ENCODE measurements at regions not wholly inside any gene's neighbourhood (a gene's known extent, or its start where the extent isn't known, plus 50 kb on each side); places are given as distances from the start of the nearest gene placed in this dataset.

- TF ChIP-seq FOXP2 (optimal IDR thresholded peaks at IDR 0.05; ENCODE audit: control extremely low read depth, extremely low read length, insufficient read depth) (no peak), POLR2AphosphoS5 (IDR thresholded peaks at IDR 0.05; ENCODE audit: borderline replicate concordance, low read depth, low read length) (no peak), EZH2 (IDR thresholded peaks at IDR 0.05) (no peak)
- no peaks in the 10 kb centered on the region for H3K36me3 ChIP-seq (ENCODE audit: insufficient read depth, low read length)
- no peak for DNase-seq (ENCODE audit: low read depth, low spot score)
Observed at GRCh38 chr2:64390586-64390985, 63.4 kb upstream of the LGALSL start.

GRCh38 chr2:64391424-64391823 is 62.5 kb upstream of the LGALSL start:
- Histone ChIP-seq H3K27ac (no peak overlapping the region), H3K9me3 (ENCODE audit: low read depth, low read length) (no peaks in the 10 kb centered on the region), H3K36me3 (ENCODE audit: insufficient read depth, low read length) (no peaks in the 10 kb centered on the region), H3K4me3 (no peak overlapping the region), H3K9ac (ENCODE audit: insufficient read length) (no peak overlapping the region)
- TF ChIP-seq POLR2AphosphoS5 (IDR thresholded peaks at IDR 0.05; ENCODE audit: borderline replicate concordance, low read depth, low read length) (no peak), EZH2 (IDR thresholded peaks at IDR 0.05) (no peak), FOXP2 (optimal IDR thresholded peaks at IDR 0.05; ENCODE audit: control extremely low read depth, extremely low read length, insufficient read depth) (no peak)
- DNase-seq (ENCODE audit: low read depth, low spot score) = no peak

More at GRCh38 chr2:64390586-64390985, 63.4 kb upstream of the LGALSL start:
- Histone ChIP-seq H3K4me3 (no peak overlapping the region), H3K9ac (ENCODE audit: insufficient read length) (no peak overlapping the region), H3K9me3 (ENCODE audit: low read depth, low read length) (no peaks in the 10 kb centered on the region), H3K27ac (no peak overlapping the region)

- no peak overlapping the region for H3K9ac ChIP-seq (ENCODE audit: insufficient read length)
- no peaks in the 10 kb centered on the region for H3K9me3 ChIP-seq (ENCODE audit: low read depth, low read length)
- no peak overlapping the region for H3K4me3 ChIP-seq
- no peak for TF ChIP-seq EZH2 (IDR thresholded peaks at IDR 0.05)
- no peak for TF ChIP-seq POLR2AphosphoS5 (IDR thresholded peaks at IDR 0.05; ENCODE audit: borderline replicate concordance, low read depth, low read length)
- no peak for TF ChIP-seq FOXP2 (optimal IDR thresholded peaks at IDR 0.05; ENCODE audit: control extremely low read depth, extremely low read length, insufficient read depth)
- H3K27ac ChIP-seq = no peak overlapping the region
- no peak for DNase-seq (ENCODE audit: low read depth, low spot score)
- no peaks in the 10 kb centered on the region for H3K36me3 ChIP-seq (ENCODE audit: insufficient read depth, low read length)
Observed at GRCh38 chr2:64391940-64392339, 62.0 kb upstream of the LGALSL start.

- Histone ChIP-seq H3K36me3 (ENCODE audit: insufficient read depth, low read length) (no peaks in the 10 kb centered on the region), H3K27ac (no peak overlapping the region), H3K9me3 (ENCODE audit: low read depth, low read length) (no peaks in the 10 kb centered on the region), H3K4me3 (no peak overlapping the region), H3K9ac (ENCODE audit: insufficient read length) (no peak overlapping the region)
- TF ChIP-seq EZH2 (IDR thresholded peaks at IDR 0.05) = no peak
- TF ChIP-seq POLR2AphosphoS5 (IDR thresholded peaks at IDR 0.05; ENCODE audit: borderline replicate concordance, low read depth, low read length) = no peak
- TF ChIP-seq FOXP2 (optimal IDR thresholded peaks at IDR 0.05; ENCODE audit: control extremely low read depth, extremely low read length, insufficient read depth) = no peak
- DNase-seq (ENCODE audit: low read depth, low spot score) = no peak
Observed at GRCh38 chr2:64392529-64392928, 61.4 kb upstream of the LGALSL start.

- DNase-seq (ENCODE audit: low read depth, low spot score) = no peak
- H3K9me3 ChIP-seq (ENCODE audit: low read depth, low read length) = no peaks in the 10 kb centered on the region
- H3K36me3 ChIP-seq (ENCODE audit: insufficient read depth, low read length) = no peaks in the 10 kb centered on the region
- no peak overlapping the region for H3K9ac ChIP-seq (ENCODE audit: insufficient read length)
- TF ChIP-seq FOXP2 (optimal IDR thresholded peaks at IDR 0.05; ENCODE audit: control extremely low read depth, extremely low read length, insufficient read depth) (no peak), POLR2AphosphoS5 (IDR thresholded peaks at IDR 0.05; ENCODE audit: borderline replicate concordance, low read depth, low read length) (no peak)
- no peak overlapping the region for H3K27ac ChIP-seq
- no peak overlapping the region for H3K4me3 ChIP-seq
Observed at GRCh38 chr2:64393383-64394010, 60.5 kb upstream of the LGALSL start.

- H3K36me3 ChIP-seq (ENCODE audit: insufficient read depth, low read length) = no peaks in the 10 kb centered on the region
- no peak overlapping the region for H3K27ac ChIP-seq
- no peak for TF ChIP-seq FOXP2 (optimal IDR thresholded peaks at IDR 0.05; ENCODE audit: control extremely low read depth, extremely low read length, insufficient read depth)
- no peak for TF ChIP-seq EZH2 (IDR thresholded peaks at IDR 0.05)
- TF ChIP-seq POLR2AphosphoS5 (IDR thresholded peaks at IDR 0.05; ENCODE audit: borderline replicate concordance, low read depth, low read length) = no peak
- no peak overlapping the region for H3K4me3 ChIP-seq
- H3K9ac ChIP-seq (ENCODE audit: insufficient read length) = no peak overlapping the region
- H3K9me3 ChIP-seq (ENCODE audit: low read depth, low read length) = no peaks in the 10 kb centered on the region
- no peak for DNase-seq (ENCODE audit: low read depth, low spot score)
Observed at GRCh38 chr2:64394153-64394552, 59.8 kb upstream of the LGALSL start.

GRCh38 chr2:64396001-64396400 is 58.0 kb upstream of the LGALSL start:
- TF ChIP-seq POLR2AphosphoS5 (IDR thresholded peaks at IDR 0.05; ENCODE audit: borderline replicate concordance, low read depth, low read length) (no peak), EZH2 (IDR thresholded peaks at IDR 0.05) (no peak), FOXP2 (optimal IDR thresholded peaks at IDR 0.05; ENCODE audit: control extremely low read depth, extremely low read length, insufficient read depth) (no peak)
- H3K9me3 ChIP-seq (ENCODE audit: low read depth, low read length) = no peaks in the 10 kb centered on the region
- H3K4me3 ChIP-seq = no peak overlapping the region
- no peaks in the 10 kb centered on the region for H3K36me3 ChIP-seq (ENCODE audit: insufficient read depth, low read length)
- no peak overlapping the region for H3K9ac ChIP-seq (ENCODE audit: insufficient read length)
- no peak for DNase-seq (ENCODE audit: low read depth, low spot score)
- no peak overlapping the region for H3K27ac ChIP-seq

GRCh38 chr2:64396551-64396950 is 57.4 kb upstream of the LGALSL start:
- no peak for DNase-seq (ENCODE audit: low read depth, low spot score)
- H3K4me3 ChIP-seq = no peak overlapping the region
- H3K9me3 ChIP-seq (ENCODE audit: low read depth, low read length) = no peaks in the 10 kb centered on the region
- no peaks in the 10 kb centered on the region for H3K36me3 ChIP-seq (ENCODE audit: insufficient read depth, low read length)
- no peak overlapping the region for H3K9ac ChIP-seq (ENCODE audit: insufficient read length)
- TF ChIP-seq FOXP2 (optimal IDR thresholded peaks at IDR 0.05; ENCODE audit: control extremely low read depth, extremely low read length, insufficient read depth) (no peak), POLR2AphosphoS5 (IDR thresholded peaks at IDR 0.05; ENCODE audit: borderline replicate concordance, low read depth, low read length) (no peak), EZH2 (IDR thresholded peaks at IDR 0.05) (no peak)
- H3K27ac ChIP-seq = no peak overlapping the region
